Esophagus squamous epithelium (tissue), 4 donors: ENCODE measurements at regions not wholly inside any gene's neighbourhood (a gene's known extent, or its start where the extent isn't known, plus 50 kb on each side); places are given as distances from the start of the nearest gene placed in this dataset.

Source experiments
- POLR2A ChIP-seq, 4 donors: fragments of 450-650 bp; IDR thresholded peaks; one replicate each; pipeline ENCODE4 v1.6.1; 2017; ENCODE audit warnings: antibody characterized with exemption in 4 of 4, mild to moderate bottlenecking in 4 of 4, moderate library complexity in 3 of 4
- TF ChIP-seq, protein P1 (sequence below), 6 experiments: fragments of 450-650 bp in 4 of 6; fragments of 200-600 bp in 2 of 6; sonication (generic) in 2 of 6; IDR thresholded peaks; one replicate each; pipeline ENCODE4 v1.5.1; 2016 to 2019; ENCODE audit warnings: antibody characterized with exemption in 6 of 6, mild to moderate bottlenecking in 4 of 6, moderate library complexity in 4 of 6

GRCh38 chr5:6287176-6287575 is 91.2 kb downstream of the MED10 start:
- TF ChIP-seq, protein P1, sequence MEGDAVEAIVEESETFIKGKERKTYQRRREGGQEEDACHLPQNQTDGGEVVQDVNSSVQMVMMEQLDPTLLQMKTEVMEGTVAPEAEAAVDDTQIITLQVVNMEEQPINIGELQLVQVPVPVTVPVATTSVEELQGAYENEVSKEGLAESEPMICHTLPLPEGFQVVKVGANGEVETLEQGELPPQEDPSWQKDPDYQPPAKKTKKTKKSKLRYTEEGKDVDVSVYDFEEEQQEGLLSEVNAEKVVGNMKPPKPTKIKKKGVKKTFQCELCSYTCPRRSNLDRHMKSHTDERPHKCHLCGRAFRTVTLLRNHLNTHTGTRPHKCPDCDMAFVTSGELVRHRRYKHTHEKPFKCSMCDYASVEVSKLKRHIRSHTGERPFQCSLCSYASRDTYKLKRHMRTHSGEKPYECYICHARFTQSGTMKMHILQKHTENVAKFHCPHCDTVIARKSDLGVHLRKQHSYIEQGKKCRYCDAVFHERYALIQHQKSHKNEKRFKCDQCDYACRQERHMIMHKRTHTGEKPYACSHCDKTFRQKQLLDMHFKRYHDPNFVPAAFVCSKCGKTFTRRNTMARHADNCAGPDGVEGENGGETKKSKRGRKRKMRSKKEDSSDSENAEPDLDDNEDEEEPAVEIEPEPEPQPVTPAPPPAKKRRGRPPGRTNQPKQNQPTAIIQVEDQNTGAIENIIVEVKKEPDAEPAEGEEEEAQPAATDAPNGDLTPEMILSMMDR (IDR thresholded peaks at IDR 0.05): no peak
- TF ChIP-seq POLR2A (IDR thresholded peaks at IDR 0.05): no peak
